H9 (cell line): ENCODE measurements at regions not wholly inside any gene's neighbourhood (a gene's known extent, or its start where the extent isn't known, plus 50 kb on each side); places are given as distances from the start of the nearest gene placed in this dataset.
A peak's percentile ranks its signal among the peaks of the same experiment; 100 is the strongest.

Experiments
- DNase-seq: peaks from one replicate; pipeline ENCODE4 v3.0.0-alpha.2; 2017
- H2AFZ ChIP-seq: one replicate; pipeline ENCODE4 v1.6.1; 2013; ENCODE audit warnings: mild to moderate bottlenecking, low read length, control low read depth, moderate library complexity
- H2AK5ac ChIP-seq: 2 replicates; pipeline ENCODE4 v1.6.1; 2013; ENCODE audit warnings: low read length, control low read depth, mixed read lengths; ENCODE audit not compliant: insufficient read length
- H2BK120ac ChIP-seq: one replicate; pipeline ENCODE4 v1.6.1; 2013; ENCODE audit warnings: low read depth, mild to moderate bottlenecking, low read length, control low read depth, inconsistent platforms; ENCODE audit not compliant: poor library complexity, severe bottlenecking
- H2BK12ac ChIP-seq: 2 replicates; pipeline ENCODE4 v1.6.1; 2013; ENCODE audit warnings: low read length, control low read depth, mixed read lengths, low read depth; ENCODE audit not compliant: insufficient read length
- H2BK15ac ChIP-seq: 2 replicates; pipeline ENCODE4 v1.6.1; 2013; ENCODE audit warnings: low read depth, low read length, control low read depth
- H2BK20ac ChIP-seq: one replicate; pipeline ENCODE4 v1.6.1; 2013; ENCODE audit warnings: low read depth, mild to moderate bottlenecking, low read length, control low read depth, inconsistent platforms; ENCODE audit not compliant: poor library complexity, severe bottlenecking
- H2BK5ac ChIP-seq: 2 replicates; pipeline ENCODE4 v1.6.1; 2013; ENCODE audit warnings: low read length, control low read depth, mixed read lengths; ENCODE audit not compliant: insufficient read length
- H3K14ac ChIP-seq: 2 replicates; pipeline ENCODE4 v1.6.1; 2013; ENCODE audit warnings: low read length, control low read depth; ENCODE audit not compliant: insufficient read depth
- H3K18ac ChIP-seq: 2 replicates; pipeline ENCODE4 v1.6.1; 2013; ENCODE audit warnings: low read depth, mild to moderate bottlenecking, mixed read lengths, low read length, control low read depth; ENCODE audit not compliant: insufficient read length
- H3K23ac ChIP-seq: 2 replicates; pipeline ENCODE4 v1.6.1; 2013; ENCODE audit warnings: low read length, control low read depth, mixed read lengths, low read depth; ENCODE audit not compliant: insufficient read length
- H3K23me2 ChIP-seq: 2 replicates; pipeline ENCODE4 v1.6.1; 2013; ENCODE audit warnings: low read depth, mild to moderate bottlenecking, mixed read lengths, low read length, control low read depth; ENCODE audit not compliant: insufficient read length, poor library complexity, severe bottlenecking
- H3K27ac ChIP-seq: 2 replicates; pipeline ENCODE4 v1.5.1; 2013; ENCODE audit warnings: low read length, control low read depth, mixed read lengths, low read depth; ENCODE audit not compliant: insufficient read length
- H3K27me3 ChIP-seq: 2 replicates; pipeline ENCODE4 v1.6.1; 2013; ENCODE audit warnings: low read length, control low read depth, inconsistent platforms; ENCODE audit not compliant: insufficient read depth
- H3K4ac ChIP-seq: 2 replicates; pipeline ENCODE4 v1.6.1; 2013; ENCODE audit warnings: low read depth, mild to moderate bottlenecking, control low read depth, inconsistent platforms, low read length, moderate library complexity
- H3K4me1 ChIP-seq: 2 replicates; pipeline ENCODE4 v1.6.1; 2013; ENCODE audit warnings: low read length, control low read depth, inconsistent platforms; ENCODE audit not compliant: insufficient read depth
- H3K4me2 ChIP-seq: 2 replicates; pipeline ENCODE4 v1.6.1; 2013; ENCODE audit warnings: low read length, control low read depth, mixed read lengths; ENCODE audit not compliant: insufficient read length, insufficient read depth
- H3K56ac ChIP-seq: 2 replicates; pipeline ENCODE4 v1.6.1; 2013; ENCODE audit warnings: low read depth, mild to moderate bottlenecking, mixed read lengths, low read length, control low read depth; ENCODE audit not compliant: insufficient read length
- H3K79me1 ChIP-seq: 2 replicates; pipeline ENCODE4 v1.6.1; 2013; ENCODE audit warnings: low read depth, mild to moderate bottlenecking, moderate library complexity, low read length, control low read depth, inconsistent platforms; ENCODE audit not compliant: insufficient read depth, poor library complexity, severe bottlenecking
- H3K79me2 ChIP-seq: 2 replicates; pipeline ENCODE4 v1.6.1; 2013; ENCODE audit warnings: low read length, control low read depth, inconsistent platforms; ENCODE audit not compliant: insufficient read depth
- H3K9ac ChIP-seq: 2 replicates; pipeline ENCODE4 v1.6.1; 2013; ENCODE audit warnings: low read length, control low read depth, mixed read lengths; ENCODE audit not compliant: insufficient read length; ENCODE audit errors: extremely low read depth
- H3K9me3 ChIP-seq: one replicate; pipeline ENCODE4 v1.6.1; 2013; ENCODE audit warnings: low read depth, low read length, inconsistent platforms; ENCODE audit not compliant: control insufficient read depth
- H3T11ph ChIP-seq: one replicate; pipeline ENCODE4 v1.6.1; 2013; ENCODE audit warnings: mild to moderate bottlenecking, low read length, control low read depth, inconsistent platforms
- H4K20me1 ChIP-seq: one replicate; pipeline ENCODE4 v1.6.1; 2013; ENCODE audit not compliant: control insufficient read depth, insufficient read length, insufficient read depth
- H4K5ac ChIP-seq: 2 replicates; pipeline ENCODE4 v1.6.1; 2013; ENCODE audit warnings: low read depth, mild to moderate bottlenecking, mixed read lengths, low read length, control low read depth; ENCODE audit not compliant: insufficient read length
- H4K8ac ChIP-seq: replicated peaks from 2 replicates; pipeline ENCODE4 v1.6.1; 2013; ENCODE audit warnings: low read length, control low read depth, mixed read lengths, low read depth; ENCODE audit not compliant: insufficient read length
- H4K91ac ChIP-seq: 2 replicates; pipeline ENCODE4 v1.6.1; 2013; ENCODE audit warnings: low read depth, mild to moderate bottlenecking, moderate library complexity, mixed read lengths, low read length, control low read depth; ENCODE audit not compliant: insufficient read length
- H3K27ac Mint-ChIP-seq, 3 experiments: 2 replicates in 2 of 3; 3 replicates in 1 of 3; pipeline ENCODE4 v1.8.0; 2020 to 2021; ENCODE audit warnings: mixed read lengths in 3 of 3, mild to moderate bottlenecking in 1 of 3, moderate library complexity in 1 of 3
- H3K27me3 Mint-ChIP-seq: 2 replicates; pipeline ENCODE4 v1.8.0; 2021; ENCODE audit warnings: low read depth, mild to moderate bottlenecking, moderate library complexity, mixed read lengths
- H3K36me3 Mint-ChIP-seq, 3 experiments: 2 replicates in 2 of 3; 3 replicates in 1 of 3; pipeline ENCODE4 v1.8.0; 2020 to 2021; ENCODE audit warnings: low read depth in 3 of 3, mixed read lengths in 3 of 3; ENCODE audit not compliant: insufficient read depth in 1 of 3
- H3K4me1 Mint-ChIP-seq, 2 experiments: 2 replicates each; pipeline ENCODE4 v1.8.0; 2020; ENCODE audit warnings: mixed read lengths in 2 of 2
- H3K4me3 Mint-ChIP-seq, 2 experiments: 2 replicates in 1 of 2; 3 replicates in 1 of 2; pipeline ENCODE4 v1.8.0; 2020 to 2021; ENCODE audit warnings: mild to moderate bottlenecking in 2 of 2, mixed read lengths in 2 of 2, moderate library complexity in 1 of 2
- H3K9me3 Mint-ChIP-seq, 2 experiments: 2 replicates in 1 of 2; 3 replicates in 1 of 2; pipeline ENCODE4 v1.8.0; 2020; ENCODE audit warnings: mild to moderate bottlenecking in 2 of 2, mixed read lengths in 2 of 2, moderate library complexity in 1 of 2
- WGBS: extraction: QIAGEN DNeasy Blood & Tissue Kit; methylation state at CpG from one replicate; pipeline ENCODE4 v1.1.7; 2013; ENCODE audit warnings: missing lambda C conversion rate, low lambda C conversion rate, mixed read lengths; ENCODE audit not compliant: insufficient read length; ENCODE audit errors: extremely low coverage; 5-methylcytosine and 5-hydroxymethylcytosine counted together
- TF ChIP-seq, protein P1 (sequence below): fragments of 200-600 bp; sonication (generic); conservative IDR thresholded peaks from 3 replicates; pipeline ENCODE4 v1.8.0; 2021; ENCODE audit warnings: antibody characterized with exemption, mild to moderate bottlenecking

DNA sequence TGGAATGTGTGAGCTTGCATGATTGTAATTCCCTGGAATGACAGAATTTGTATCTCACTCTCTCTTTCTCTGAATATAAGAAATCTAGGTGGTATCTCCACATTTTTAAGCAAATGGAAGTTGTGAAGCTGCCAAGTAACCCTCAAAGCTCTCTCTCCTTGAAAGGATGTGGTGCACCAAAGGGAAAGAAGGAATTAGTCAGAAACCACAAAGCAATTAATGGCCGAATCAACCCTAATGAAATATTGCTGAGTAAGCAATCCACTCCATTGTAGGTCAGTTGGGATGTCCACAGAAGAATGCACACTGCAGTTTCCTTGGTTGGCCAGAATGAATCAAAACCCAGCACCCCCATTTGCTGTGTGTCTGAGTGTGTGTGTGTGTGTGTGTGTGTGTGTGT lies 153.5 kb downstream of the KCNA5 start:
- Histone ChIP-seq H4K5ac (no peak overlapping the region), H2BK15ac (no peak overlapping the region), H2BK12ac (no peak overlapping the region), H4K8ac (no peak overlapping the region), H3K4ac (no peak overlapping the region), H3K27me3 (no peaks in the 10 kb centered on the region), H3K27ac (no peak overlapping the region), H3T11ph (no peak overlapping the region), H3K56ac (no peak overlapping the region), H3K4me2 (no peak overlapping the region), H3K79me1 (no peaks in the 10 kb centered on the region), H2BK5ac (no peak overlapping the region), H2AFZ (no peak overlapping the region), H3K23me2 (no peaks in the 10 kb centered on the region), H3K9ac (no peak overlapping the region), H2BK20ac (no peak overlapping the region), H4K91ac (no peak overlapping the region), H4K20me1 (peaks cover 3% of the 10 kb centered on the region), H2AK5ac (no peak overlapping the region), H3K79me2 (no peaks in the 10 kb centered on the region), H3K18ac (no peak overlapping the region), H3K23ac (no peak overlapping the region), H3K9me3 (no peaks in the 10 kb centered on the region), H2BK120ac (no peak overlapping the region), H3K4me1 (peaks cover 4% of the 10 kb centered on the region; the same call in 1 of the 2 replicates), H3K14ac (no peak overlapping the region)
- H3K27ac Mint-ChIP-seq: peak overlapping the region in 1 of 3 experiments; percentile 68; a peak in 1 of 7 replicates
- peaks cover 14 to 19% of the 10 kb centered on the region in 2 experiments for H3K4me1 Mint-ChIP-seq
- H3K9me3 Mint-ChIP-seq: no peaks in the 10 kb centered on the region
- no peak overlapping the region for H3K4me3 Mint-ChIP-seq
- no CpG with 5 or more reads among the region's 1 CpG for WGBS
- TF ChIP-seq, protein P1, sequence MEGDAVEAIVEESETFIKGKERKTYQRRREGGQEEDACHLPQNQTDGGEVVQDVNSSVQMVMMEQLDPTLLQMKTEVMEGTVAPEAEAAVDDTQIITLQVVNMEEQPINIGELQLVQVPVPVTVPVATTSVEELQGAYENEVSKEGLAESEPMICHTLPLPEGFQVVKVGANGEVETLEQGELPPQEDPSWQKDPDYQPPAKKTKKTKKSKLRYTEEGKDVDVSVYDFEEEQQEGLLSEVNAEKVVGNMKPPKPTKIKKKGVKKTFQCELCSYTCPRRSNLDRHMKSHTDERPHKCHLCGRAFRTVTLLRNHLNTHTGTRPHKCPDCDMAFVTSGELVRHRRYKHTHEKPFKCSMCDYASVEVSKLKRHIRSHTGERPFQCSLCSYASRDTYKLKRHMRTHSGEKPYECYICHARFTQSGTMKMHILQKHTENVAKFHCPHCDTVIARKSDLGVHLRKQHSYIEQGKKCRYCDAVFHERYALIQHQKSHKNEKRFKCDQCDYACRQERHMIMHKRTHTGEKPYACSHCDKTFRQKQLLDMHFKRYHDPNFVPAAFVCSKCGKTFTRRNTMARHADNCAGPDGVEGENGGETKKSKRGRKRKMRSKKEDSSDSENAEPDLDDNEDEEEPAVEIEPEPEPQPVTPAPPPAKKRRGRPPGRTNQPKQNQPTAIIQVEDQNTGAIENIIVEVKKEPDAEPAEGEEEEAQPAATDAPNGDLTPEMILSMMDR: no peak
- peaks cover 2% of the 10 kb centered on the region for H3K27me3 Mint-ChIP-seq
- no peaks in the 10 kb centered on the region for H3K36me3 Mint-ChIP-seq
- DNase-seq: no peak
